Panc1 (cell line): ENCODE measurements at regions not wholly inside any gene's neighbourhood (a gene's known extent, or its start where the extent isn't known, plus 50 kb on each side); places are given as distances from the start of the nearest gene placed in this dataset.

Experiments used
- ATAC-seq: fragments of 200-7000 bp; cut with Tn5 transposase; 2 replicates; pipeline ENCODE4 v1.9.1; 2020; ENCODE audit warnings: mild to moderate bottlenecking, moderate library complexity
- BruUV-seq: library from RNA; stranded (reverse); fragments of 400-500 nt; replicated peaks from 2 replicates; lab custom pipeline; 2021; lab: Mats Ljungman, UMichigan
- CTCF ChIA-PET: fragments of 300-600 bp; sonication (Branson Sonifier 250); formaldehyde crosslinking; loops from one replicate; lab custom pipeline; 2022; ENCODE audit warnings: antibody characterized with exemption; lab: Charles Lee
- POLR2A ChIA-PET: fragments of 300-600 bp; sonication (Branson Sonifier 250); formaldehyde crosslinking; loops from one replicate; lab custom pipeline; 2022; ENCODE audit warnings: antibody characterized with exemption; lab: Charles Lee
- DNase-seq: peaks from one replicate; pipeline ENCODE4 v3.0.0-alpha.2; 2010; ENCODE audit warnings: low read depth, low spot score
- H3K27ac ChIP-seq: 2 replicates; pipeline ENCODE4 v1.5.1; 2011; ENCODE audit warnings: mild to moderate bottlenecking, low read length, inconsistent platforms
- H3K27me3 ChIP-seq: fragments of 200-500 bp; sonication (Bioruptor generic); 2 replicates; pipeline ENCODE4 v1.6.0; 2014; ENCODE audit warnings: low read length, inconsistent platforms; ENCODE audit not compliant: control insufficient read depth, insufficient read depth
- H3K36me3 ChIP-seq: fragments of 200-500 bp; sonication (Bioruptor generic); 2 replicates; pipeline ENCODE4 v1.5.1; 2014; ENCODE audit warnings: inconsistent platforms, mild to moderate bottlenecking, low read length, moderate library complexity; ENCODE audit not compliant: control insufficient read depth, insufficient read depth
- H3K4me1 ChIP-seq: 2 replicates; pipeline ENCODE4 v1.5.1; 2011; ENCODE audit warnings: inconsistent platforms, mild to moderate bottlenecking, low read length, moderate library complexity; ENCODE audit not compliant: control insufficient read depth, insufficient read depth
- H3K4me3 ChIP-seq, 2 experiments: 2 replicates each; pipeline ENCODE4 v1.5.1; 2011 to 2012; ENCODE audit warnings: low read depth in 2 of 2, low read length in 2 of 2, mild to moderate bottlenecking in 2 of 2, inconsistent platforms in 1 of 2, moderate library complexity in 1 of 2
- H3K9me3 ChIP-seq: fragments of 200-500 bp; sonication (Bioruptor generic); 2 replicates; pipeline ENCODE4 v1.5.1; 2014; ENCODE audit warnings: low read depth, mild to moderate bottlenecking, inconsistent platforms, low read length, moderate library complexity; ENCODE audit not compliant: control insufficient read depth, insufficient read depth
- CTCF ChIP-seq: fragments of 450-650 bp; IDR thresholded peaks from 2 replicates; pipeline ENCODE4 v1.5.1; 2017; ENCODE audit warnings: mild to moderate bottlenecking
- POLR2AphosphoS5 ChIP-seq: IDR thresholded peaks from 2 replicates; pipeline ENCODE4 v1.6.1; 2012; ENCODE audit warnings: mild to moderate bottlenecking, low read depth, low read length, moderate library complexity
- REST ChIP-seq, 2 experiments: IDR thresholded peaks; 2 replicates each; pipeline ENCODE4 v1.6.1; 2011 to 2012; ENCODE audit warnings: low read depth in 2 of 2, control low read depth in 1 of 2, low read length in 1 of 2, mild to moderate bottlenecking in 1 of 2, moderate library complexity in 1 of 2; ENCODE audit not compliant: insufficient read depth in 1 of 2
- SIN3A ChIP-seq: IDR thresholded peaks from 2 replicates; pipeline ENCODE4 v1.6.1; 2012; ENCODE audit warnings: low read depth, mild to moderate bottlenecking, low read length, moderate library complexity, borderline replicate concordance; ENCODE audit not compliant: insufficient read depth
- TCF7L2 ChIP-seq: IDR thresholded peaks from 2 replicates; pipeline ENCODE4 v1.6.1; 2011; ENCODE audit warnings: mild to moderate bottlenecking, low read depth, low read length, inconsistent platforms
- in situ Hi-C: cut with HindIII; loops from 2 replicates; pipeline ENCODE4 v1.10.0; 2016; ENCODE audit warnings: low sequenced_read_pairs, low pct_unique_long_range_greater_than_20kb
- intact Hi-C: fragments of 100-400 bp; cut with micrococcal nuclease; formaldehyde crosslinking; loops from one replicate; pipeline ENCODE4 v1.10.0; 2022; ENCODE audit not compliant: unreplicated experiment

GRCh38 chr15:96121086-96121920, 209.2 kb upstream of the NR2F2 start:
- BruUV-seq: no TSS peak
- DNase-seq (no peak), ATAC-seq (no peak)
- no peak overlapping the region for H3K4me3 ChIP-seq
- ChIA-PET POLR2A (no interaction called here), CTCF (no interaction called here)
- peaks cover 3% of the 10 kb centered on the region; the same call in 1 of the 2 replicates for H3K4me1 ChIP-seq
- in situ Hi-C loops: no loop called here
- no peak for TF ChIP-seq REST (IDR thresholded peaks at IDR 0.05; ENCODE audit: insufficient read depth in 1 of 2, low read depth in 2 of 2, low read length in 1 of 2)
- no peak for TF ChIP-seq TCF7L2
- no peak for TF ChIP-seq CTCF
- no peak for TF ChIP-seq SIN3A
- TF ChIP-seq POLR2AphosphoS5: no peak
- H3K27me3 ChIP-seq: no peaks in the 10 kb centered on the region
- H3K9me3 ChIP-seq: no peaks in the 10 kb centered on the region
- intact Hi-C loops: no loop called here
- H3K27ac ChIP-seq: no peak overlapping the region
- H3K36me3 ChIP-seq: no peaks in the 10 kb centered on the region

- ATAC-seq (peak; percentile 53), DNase-seq (peak; percentile 51)
- intact Hi-C loops: no loop called here
- no peaks in the 10 kb centered on the region for H3K36me3 ChIP-seq
- in situ Hi-C loops: no loop called here
- no peaks in the 10 kb centered on the region for H3K27me3 ChIP-seq
- TF ChIP-seq REST (IDR thresholded peaks at IDR 0.05; ENCODE audit: insufficient read depth in 1 of 2, low read depth in 2 of 2, low read length in 1 of 2): no peak
- TF ChIP-seq SIN3A: no peak
- no peak for TF ChIP-seq CTCF
- TF ChIP-seq POLR2AphosphoS5: no peak
- no peak for TF ChIP-seq TCF7L2
- no peak overlapping the region for H3K4me3 ChIP-seq
- H3K9me3 ChIP-seq: no peaks in the 10 kb centered on the region
- no TSS peak for BruUV-seq
- CTCF ChIA-PET: interaction anchor here (0.7 kb wide), 1 partner anchor 353 kb away, joined by 5 read pairs; no protein-coding TSS in a partner anchor
- H3K27ac ChIP-seq: no peak overlapping the region
- H3K4me1 ChIP-seq: peaks cover 3% of the 10 kb centered on the region; the same call in 1 of the 2 replicates
- POLR2A ChIA-PET: no interaction called here
These were observed 208.1 kb upstream of the NR2F2 start for GRCh38 chr15:96122077-96123027.
